HCT116 (cell line): ENCODE measurements at regions not wholly inside any gene's neighbourhood (a gene's known extent, or its start where the extent isn't known, plus 50 kb on each side); places are given as distances from the start of the nearest gene placed in this dataset.

Experiments
- ATAC-seq: fragments of 200-7000 bp; cut with Tn5 transposase; 2 replicates; pipeline ENCODE4 v1.9.1; 2020; ENCODE audit warnings: mild to moderate bottlenecking, moderate library complexity
- BruUV-seq: library from RNA; stranded (reverse); fragments of 400-500 nt; replicated peaks from 2 replicates; lab custom pipeline; 2021; lab: Mats Ljungman, UMichigan
- CTCF ChIA-PET: fragments of 300-600 bp; sonication (Branson Sonifier 250); formaldehyde crosslinking; loops from one replicate; lab custom pipeline; 2021; ENCODE audit warnings: antibody characterized with exemption; lab: Charles Lee
- POLR2A ChIA-PET: fragments of 300-600, 350-600 bp; sonication (Branson Sonifier 250); formaldehyde crosslinking; loops from one replicate; lab custom pipeline; 2021; ENCODE audit warnings: antibody characterized with exemption; lab: Charles Lee
- RAD21 ChIA-PET, 2 experiments: fragments of 300-600 bp; sonication (Branson Sonifier 250); formaldehyde crosslinking; loops; one replicate each; lab custom pipeline; 2023; ENCODE audit warnings: low total read pairs in 2 of 2; ENCODE audit not compliant: uncharacterized antibody in 2 of 2, unreplicated experiment in 2 of 2, low non-redundant PET in 1 of 2; lab: Charles Lee
- DNase-seq: peaks from one replicate; pipeline ENCODE4 v3.0.0-alpha.2; 2010; ENCODE audit warnings: low read depth, low spot score
- H2AFZ ChIP-seq: fragments of 200-600 bp; shearing (Covaris generic), sonication (generic); 2 replicates; pipeline ENCODE4 v1.6.1; 2017; ENCODE audit warnings: low read depth, mixed run types, mixed read lengths, antibody characterized with exemption, low read length; ENCODE audit not compliant: poor library complexity, severe bottlenecking
- H3K27ac ChIP-seq: 2 replicates; pipeline ENCODE4 v1.5.1; 2012; ENCODE audit warnings: low read depth, low read length
- H3K27me3 ChIP-seq: fragments of 200-600 bp; sonication (generic); 2 replicates; pipeline ENCODE4 v1.6.1; 2016; ENCODE audit warnings: mixed run types, low read length, mixed read lengths; ENCODE audit not compliant: insufficient read depth
- H3K36me3 ChIP-seq, 2 experiments: fragments of 200-500 bp in 1 of 2; fragments of 200-600 bp in 1 of 2; sonication (Bioruptor generic) in 1 of 2; sonication (generic) in 1 of 2; 2 replicates each; pipeline versions ENCODE4 v1.5.1 to v1.6.1; 2014 to 2016; ENCODE audit warnings: low read length in 2 of 2, inconsistent platforms in 1 of 2, mixed read lengths in 1 of 2, mixed run types in 1 of 2; ENCODE audit not compliant: insufficient read depth in 2 of 2, control insufficient read depth in 1 of 2
- H3K4me1 ChIP-seq, 2 experiments: fragments of 200-600 bp in 1 of 2; sonication (generic) in 1 of 2; 2 replicates each; pipeline versions ENCODE4 v1.5.1 to v1.6.1; 2012 to 2017; ENCODE audit warnings: low read length in 2 of 2, inconsistent platforms in 1 of 2, mild to moderate bottlenecking in 1 of 2, mixed read lengths in 1 of 2, mixed run types in 1 of 2, moderate library complexity in 1 of 2; ENCODE audit not compliant: insufficient read depth in 2 of 2, control insufficient read depth in 1 of 2
- H3K4me2 ChIP-seq: fragments of 200-600 bp; sonication (generic); 2 replicates; pipeline ENCODE4 v1.6.1; 2017; ENCODE audit warnings: mixed run types, low read length, mixed read lengths
- H3K4me3 ChIP-seq, 2 experiments: fragments of 200-600 bp in 1 of 2; sonication (generic) in 1 of 2; replicated peaks in 1 of 2; 2 replicates each; pipeline ENCODE4 v1.5.1; 2011 to 2016; ENCODE audit warnings: low read length in 2 of 2, control low read depth in 1 of 2, low read depth in 1 of 2, mild to moderate bottlenecking in 1 of 2, mixed read lengths in 1 of 2, mixed run types in 1 of 2
- H3K79me2 ChIP-seq: fragments of 200-600 bp; sonication (generic); 2 replicates; pipeline ENCODE4 v1.6.1; 2017; ENCODE audit warnings: mild to moderate bottlenecking, mixed run types, low read length, moderate library complexity, mixed read lengths; ENCODE audit not compliant: insufficient read depth
- H3K9ac ChIP-seq: fragments of 200-600 bp; sonication (generic); 2 replicates; pipeline ENCODE4 v1.6.1; 2016; ENCODE audit warnings: low read length, mixed read lengths
- H3K9me2 ChIP-seq: fragments of 200-600 bp; sonication (generic), shearing (Covaris generic); 2 replicates; pipeline ENCODE4 v1.6.1; 2017; ENCODE audit warnings: mixed run types, mild to moderate bottlenecking, moderate library complexity; ENCODE audit not compliant: insufficient read depth
- H3K9me3 ChIP-seq, 2 experiments: fragments of 200-500 bp in 1 of 2; fragments of 200-600 bp in 1 of 2; sonication (Bioruptor generic) in 1 of 2; sonication (generic) in 1 of 2; 2 replicates each; pipeline ENCODE4 v1.6.1; 2014 to 2017; ENCODE audit warnings: low read length in 2 of 2, mixed read lengths in 2 of 2, inconsistent platforms in 1 of 2, low read depth in 1 of 2, mild to moderate bottlenecking in 1 of 2, mixed run types in 1 of 2, moderate library complexity in 1 of 2; ENCODE audit not compliant: control insufficient read depth in 1 of 2, insufficient read depth in 1 of 2
- H4K20me1 ChIP-seq: fragments of 200-600 bp; sonication (generic), shearing (Covaris generic); 2 replicates; pipeline ENCODE4 v1.6.1; 2017; ENCODE audit warnings: mixed run types, mild to moderate bottlenecking, moderate library complexity; ENCODE audit not compliant: insufficient read depth
- CEBPB ChIP-seq: IDR thresholded peaks from 2 replicates; pipeline ENCODE4 v1.6.1; 2012; ENCODE audit warnings: low read depth
- CTCF ChIP-seq, 3 experiments: fragments of 200-600 bp in 1 of 3; sonication (generic) in 1 of 3; IDR thresholded peaks in 2 of 3; conservative IDR thresholded peaks in 1 of 3; 2 replicates each; pipeline ENCODE4 v1.5.1; 2012 to 2017; ENCODE audit warnings: low read depth in 2 of 3, low read length in 2 of 3, antibody characterized with exemption in 1 of 3, borderline replicate concordance in 1 of 3, control low read depth in 1 of 3, mild to moderate bottlenecking in 1 of 3, mixed read lengths in 1 of 3, mixed run types in 1 of 3, moderate library complexity in 1 of 3; ENCODE audit not compliant: insufficient read depth in 1 of 3
- ELF1 ChIP-seq: IDR thresholded peaks from 2 replicates; pipeline ENCODE4 v1.6.1; 2012; ENCODE audit warnings: low read depth, borderline replicate concordance
- EZH2phosphoT487 ChIP-seq: fragments of 200-600 bp; IDR thresholded peaks from 2 replicates; pipeline ENCODE4 v1.6.1; 2018; ENCODE audit warnings: antibody characterized with exemption, borderline replicate concordance
- POLR2AphosphoS5 ChIP-seq: IDR thresholded peaks from 2 replicates; pipeline ENCODE4 v1.6.1; 2011; ENCODE audit warnings: mild to moderate bottlenecking, low read depth, low read length, moderate library complexity
- SP1 ChIP-seq: IDR thresholded peaks from 2 replicates; pipeline ENCODE4 v1.6.1; 2012; ENCODE audit warnings: low read depth
- YY1 ChIP-seq: IDR thresholded peaks from 2 replicates; pipeline ENCODE4 v1.6.1; 2011; ENCODE audit warnings: low read length, low read depth, moderate library complexity, mild to moderate bottlenecking; ENCODE audit not compliant: insufficient replicate concordance; ENCODE audit errors: extremely low read depth
- ZBTB33 ChIP-seq: IDR thresholded peaks from 2 replicates; pipeline ENCODE4 v1.6.1; 2011; ENCODE audit warnings: mild to moderate bottlenecking, low read length, moderate library complexity; ENCODE audit not compliant: insufficient replicate concordance; ENCODE audit errors: extremely low read depth
- ZNF274 ChIP-seq: fragments of 200-500 bp; sonication (Bioruptor generic); IDR thresholded peaks from 2 replicates; pipeline ENCODE4 v1.6.1; 2014; ENCODE audit warnings: mild to moderate bottlenecking, low read depth, low read length, inconsistent platforms
- intact Hi-C: fragments of 100-400 bp; cut with micrococcal nuclease; formaldehyde crosslinking; loops from 2 replicates; pipeline ENCODE4 v1.10.0; 2022

- no peak overlapping the region for H3K4me3 ChIP-seq
- intact Hi-C loops = no loop called here
- TF ChIP-seq SP1 (no peak), ZNF274 (no peak), CEBPB (no peak), ZBTB33 (no peak), POLR2AphosphoS5 (no peak), YY1 (no peak), EZH2phosphoT487 (no peak), CTCF (IDR thresholded peaks at IDR 0.05 in 2 of 3, conservative IDR thresholded peaks at IDR 0.05 in 1 of 3; ENCODE audit: borderline replicate concordance in 1 of 3, insufficient read depth in 1 of 3, low read depth in 2 of 3, low read length in 2 of 3) (no peak), ELF1 (no peak)
- no peaks in the 10 kb centered on the region for H3K4me1 ChIP-seq
- no peak for ATAC-seq
- no peak for DNase-seq
- H3K79me2 ChIP-seq = no peaks in the 10 kb centered on the region
- no peak overlapping the region for H3K4me2 ChIP-seq
- ChIA-PET CTCF (no interaction called here), RAD21 (no interaction called here), POLR2A (no interaction called here)
- H2AFZ ChIP-seq = no peak overlapping the region
- H4K20me1 ChIP-seq = no peaks in the 10 kb centered on the region
- H3K9me3 ChIP-seq = no peaks in the 10 kb centered on the region
- no TSS peak for BruUV-seq
- no peaks in the 10 kb centered on the region for H3K36me3 ChIP-seq
- H3K27ac ChIP-seq = no peak overlapping the region
- no peak overlapping the region for H3K9ac ChIP-seq
- H3K9me2 ChIP-seq = no peaks in the 10 kb centered on the region
- H3K27me3 ChIP-seq = no peaks in the 10 kb centered on the region
Measured at GRCh38 chr3:35946854-35947515, 307.7 kb downstream of the ARPP21 start.
